ENCODE measurements at regions not wholly inside any gene's neighbourhood (a gene's known extent, or its start where the extent isn't known, plus 50 kb on each side); places are given as distances from the start of the nearest gene placed in this dataset.

GRCh38 chr14:98711453-98711852, 560.5 kb downstream of the BCL11B start:
- TF ChIP-seq, protein P1, sequence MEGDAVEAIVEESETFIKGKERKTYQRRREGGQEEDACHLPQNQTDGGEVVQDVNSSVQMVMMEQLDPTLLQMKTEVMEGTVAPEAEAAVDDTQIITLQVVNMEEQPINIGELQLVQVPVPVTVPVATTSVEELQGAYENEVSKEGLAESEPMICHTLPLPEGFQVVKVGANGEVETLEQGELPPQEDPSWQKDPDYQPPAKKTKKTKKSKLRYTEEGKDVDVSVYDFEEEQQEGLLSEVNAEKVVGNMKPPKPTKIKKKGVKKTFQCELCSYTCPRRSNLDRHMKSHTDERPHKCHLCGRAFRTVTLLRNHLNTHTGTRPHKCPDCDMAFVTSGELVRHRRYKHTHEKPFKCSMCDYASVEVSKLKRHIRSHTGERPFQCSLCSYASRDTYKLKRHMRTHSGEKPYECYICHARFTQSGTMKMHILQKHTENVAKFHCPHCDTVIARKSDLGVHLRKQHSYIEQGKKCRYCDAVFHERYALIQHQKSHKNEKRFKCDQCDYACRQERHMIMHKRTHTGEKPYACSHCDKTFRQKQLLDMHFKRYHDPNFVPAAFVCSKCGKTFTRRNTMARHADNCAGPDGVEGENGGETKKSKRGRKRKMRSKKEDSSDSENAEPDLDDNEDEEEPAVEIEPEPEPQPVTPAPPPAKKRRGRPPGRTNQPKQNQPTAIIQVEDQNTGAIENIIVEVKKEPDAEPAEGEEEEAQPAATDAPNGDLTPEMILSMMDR (IDR thresholded peaks at IDR 0.05), result no peak
- no peak for TF ChIP-seq POLR2AphosphoS5 (IDR thresholded peaks at IDR 0.05)
